H1 (cell line): ENCODE measurements at regions not wholly inside any gene's neighbourhood (a gene's known extent, or its start where the extent isn't known, plus 50 kb on each side); places are given as distances from the start of the nearest gene placed in this dataset.

Experiments
- CTBP2 ChIP-seq: IDR thresholded peaks from 2 replicates; pipeline ENCODE4 v1.7.0; 2011; ENCODE audit warnings: borderline replicate concordance, mild to moderate bottlenecking, moderate library complexity, mixed read lengths, low read length; ENCODE audit not compliant: insufficient read depth, insufficient read length
- RFX5 ChIP-seq: IDR thresholded peaks from 2 replicates; pipeline ENCODE4 v1.6.1; 2011; ENCODE audit warnings: low read depth, low read length, improper control_type of control experiment, borderline replicate concordance

DNA sequence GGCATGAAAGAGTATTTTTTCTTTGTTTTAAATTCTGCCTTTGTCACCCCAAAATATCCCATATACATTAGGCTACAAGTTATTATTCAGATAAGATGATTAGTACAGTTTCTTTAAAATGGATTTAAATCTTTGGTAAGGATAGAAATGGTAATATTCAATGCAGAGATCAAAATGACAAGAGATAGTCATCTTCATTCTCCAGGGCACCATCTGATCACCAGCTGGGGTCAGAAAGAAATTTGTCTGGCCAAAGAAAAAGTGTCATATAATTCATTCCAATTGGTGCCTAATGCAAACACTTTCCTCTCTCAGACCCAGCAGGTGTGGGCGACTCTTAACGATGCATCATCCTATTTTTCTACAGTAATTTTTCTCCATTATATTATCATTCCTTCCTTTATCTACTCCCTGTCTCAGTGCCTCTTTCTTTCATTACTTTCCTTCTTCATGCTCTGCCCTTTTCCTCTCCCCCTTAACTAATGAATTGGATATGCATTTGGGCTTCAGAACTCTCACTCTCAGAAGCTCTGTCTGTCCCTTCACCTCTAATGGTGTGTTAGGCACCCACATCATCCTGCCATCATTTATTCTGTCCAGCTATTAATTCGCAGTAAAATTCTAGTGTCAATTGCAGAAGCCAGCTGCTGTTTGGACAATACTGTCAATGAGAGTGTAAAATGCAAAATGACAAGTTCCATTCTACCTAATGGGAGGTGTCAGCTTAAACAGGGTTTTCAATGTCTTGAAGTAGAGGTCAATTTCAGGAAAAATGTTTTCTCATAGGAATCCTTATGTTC is 570.5 kb downstream of the TDRD15 start (continued):
- TF ChIP-seq CTBP2 = no peak
- TF ChIP-seq RFX5 = no peak
